ENCODE measurements at regions not wholly inside any gene's neighbourhood (a gene's known extent, or its start where the extent isn't known, plus 50 kb on each side); places are given as distances from the start of the nearest gene placed in this dataset.
"Not testable (repeated sequence)": the region's sequence is repeated elsewhere in the genome, so short reads cannot be mapped to it uniquely, and the experiment has no call there.

GRCh38 chr4:187839765-187840164 is 155.8 kb upstream of the ZFP42 start:
- DNase-seq, result no peak

GRCh38 chr4:187840814-187841213 is 154.8 kb upstream of the ZFP42 start:
- DNase-seq, result peak; percentile 10

- DNase-seq, result no peak
Observed at GRCh38 chr4:187849556-187850225, 145.9 kb upstream of the ZFP42 start.

GRCh38 chr4:187865914-187866313 is 129.7 kb upstream of the ZFP42 start:
- no peak for DNase-seq

- no peak for DNase-seq
Observed at GRCh38 chr4:187883049-187883448, 112.5 kb upstream of the ZFP42 start.

- DNase-seq, result no peak
Observed at GRCh38 chr4:187883836-187884475, 111.6 kb upstream of the ZFP42 start.

GRCh38 chr4:187887906-187888305 is 107.7 kb upstream of the ZFP42 start:
- peak; percentile 18 for DNase-seq

- DNase-seq, result no peak
Observed at GRCh38 chr4:187889651-187890050, 105.9 kb upstream of the ZFP42 start.

- DNase-seq, result no peak
Observed at GRCh38 chr4:187893418-187893817, 102.2 kb upstream of the ZFP42 start.

GRCh38 chr4:187903106-187903505 is 92.5 kb upstream of the ZFP42 start:
- peak; percentile 74 for DNase-seq

- DNase-seq, result peak; percentile 87
Observed at GRCh38 chr4:187903700-187904099, 91.9 kb upstream of the ZFP42 start.

- DNase-seq, result peak; percentile 94
Observed at GRCh38 chr4:187908079-187908561, 87.5 kb upstream of the ZFP42 start.

GRCh38 chr4:187908731-187909130 is 86.8 kb upstream of the ZFP42 start:
- DNase-seq, result no peak

GRCh38 chr4:187910741-187911140 is 84.8 kb upstream of the ZFP42 start:
- DNase-seq, result no peak

GRCh38 chr4:187915406-187915805 is 80.2 kb upstream of the ZFP42 start:
- not testable (repeated sequence) for DNase-seq

- no peak for DNase-seq
Observed at GRCh38 chr4:187919966-187920365, 75.6 kb upstream of the ZFP42 start.

GRCh38 chr4:187921946-187922623 is 73.5 kb upstream of the ZFP42 start:
- DNase-seq, result peak; percentile 62

- no peak for DNase-seq
Observed at GRCh38 chr4:187929024-187929423, 66.5 kb upstream of the ZFP42 start.

GRCh38 chr4:187934766-187935165 is 60.8 kb upstream of the ZFP42 start:
- no peak for DNase-seq

GRCh38 chr4:187937557-187937956 is 58.0 kb upstream of the ZFP42 start:
- DNase-seq, result no peak

- DNase-seq, result peak; percentile 18
Observed at GRCh38 chr4:187940299-187940698, 55.3 kb upstream of the ZFP42 start.

GRCh38 chr4:187942968-187943367 is 52.6 kb upstream of the ZFP42 start:
- no peak for DNase-seq

- DNase-seq, result no peak
Observed at GRCh38 chr4:187944179-187944578, 51.4 kb upstream of the ZFP42 start.
